ENCODE measurements at regions not wholly inside any gene's neighbourhood (a gene's known extent, or its start where the extent isn't known, plus 50 kb on each side); places are given as distances from the start of the nearest gene placed in this dataset.

DNA sequence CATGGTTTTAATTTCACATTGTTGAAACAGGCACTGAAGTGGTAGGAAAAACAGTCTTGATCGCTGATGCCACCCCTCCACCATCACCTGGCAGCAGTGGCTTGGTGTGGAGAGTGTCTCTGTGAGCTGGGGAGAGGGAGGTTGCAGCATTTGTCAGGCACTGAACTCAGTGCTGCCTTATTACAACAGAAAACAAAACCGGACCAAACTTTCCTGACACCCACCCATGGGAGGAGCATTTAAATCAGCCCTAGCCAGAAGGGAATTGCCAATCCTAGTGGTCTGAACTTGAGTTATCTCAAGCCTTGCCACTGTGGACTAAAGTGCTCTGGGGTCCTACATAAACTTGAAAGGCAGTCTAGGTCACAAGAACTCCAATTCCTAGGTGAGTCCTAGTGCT is 103.0 kb upstream of the LGALSL start:
- TF ChIP-seq, protein P1, sequence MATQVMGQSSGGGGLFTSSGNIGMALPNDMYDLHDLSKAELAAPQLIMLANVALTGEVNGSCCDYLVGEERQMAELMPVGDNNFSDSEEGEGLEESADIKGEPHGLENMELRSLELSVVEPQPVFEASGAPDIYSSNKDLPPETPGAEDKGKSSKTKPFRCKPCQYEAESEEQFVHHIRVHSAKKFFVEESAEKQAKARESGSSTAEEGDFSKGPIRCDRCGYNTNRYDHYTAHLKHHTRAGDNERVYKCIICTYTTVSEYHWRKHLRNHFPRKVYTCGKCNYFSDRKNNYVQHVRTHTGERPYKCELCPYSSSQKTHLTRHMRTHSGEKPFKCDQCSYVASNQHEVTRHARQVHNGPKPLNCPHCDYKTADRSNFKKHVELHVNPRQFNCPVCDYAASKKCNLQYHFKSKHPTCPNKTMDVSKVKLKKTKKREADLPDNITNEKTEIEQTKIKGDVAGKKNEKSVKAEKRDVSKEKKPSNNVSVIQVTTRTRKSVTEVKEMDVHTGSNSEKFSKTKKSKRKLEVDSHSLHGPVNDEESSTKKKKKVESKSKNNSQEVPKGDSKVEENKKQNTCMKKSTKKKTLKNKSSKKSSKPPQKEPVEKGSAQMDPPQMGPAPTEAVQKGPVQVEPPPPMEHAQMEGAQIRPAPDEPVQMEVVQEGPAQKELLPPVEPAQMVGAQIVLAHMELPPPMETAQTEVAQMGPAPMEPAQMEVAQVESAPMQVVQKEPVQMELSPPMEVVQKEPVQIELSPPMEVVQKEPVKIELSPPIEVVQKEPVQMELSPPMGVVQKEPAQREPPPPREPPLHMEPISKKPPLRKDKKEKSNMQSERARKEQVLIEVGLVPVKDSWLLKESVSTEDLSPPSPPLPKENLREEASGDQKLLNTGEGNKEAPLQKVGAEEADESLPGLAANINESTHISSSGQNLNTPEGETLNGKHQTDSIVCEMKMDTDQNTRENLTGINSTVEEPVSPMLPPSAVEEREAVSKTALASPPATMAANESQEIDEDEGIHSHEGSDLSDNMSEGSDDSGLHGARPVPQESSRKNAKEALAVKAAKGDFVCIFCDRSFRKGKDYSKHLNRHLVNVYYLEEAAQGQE (IDR thresholded peaks at IDR 0.05; ENCODE audit: insufficient read depth in 1 of 2, low read depth in 2 of 2, low read length in 2 of 2), result no peak
- TF ChIP-seq POLR2AphosphoS5 (IDR thresholded peaks at IDR 0.05; ENCODE audit: low read depth, low read length) (no peak), TAF1 (IDR thresholded peaks at IDR 0.05; ENCODE audit: borderline replicate concordance, insufficient read depth, low read length) (no peak), SIN3A (IDR thresholded peaks at IDR 0.05; ENCODE audit: borderline replicate concordance, insufficient read depth, low read length) (no peak)

All from PFSK-1 (cell line).